ENCODE measurements at regions not wholly inside any gene's neighbourhood (a gene's known extent, or its start where the extent isn't known, plus 50 kb on each side); places are given as distances from the start of the nearest gene placed in this dataset.
A peak's percentile ranks its signal among the peaks of the same experiment; 100 is the strongest.

DNA sequence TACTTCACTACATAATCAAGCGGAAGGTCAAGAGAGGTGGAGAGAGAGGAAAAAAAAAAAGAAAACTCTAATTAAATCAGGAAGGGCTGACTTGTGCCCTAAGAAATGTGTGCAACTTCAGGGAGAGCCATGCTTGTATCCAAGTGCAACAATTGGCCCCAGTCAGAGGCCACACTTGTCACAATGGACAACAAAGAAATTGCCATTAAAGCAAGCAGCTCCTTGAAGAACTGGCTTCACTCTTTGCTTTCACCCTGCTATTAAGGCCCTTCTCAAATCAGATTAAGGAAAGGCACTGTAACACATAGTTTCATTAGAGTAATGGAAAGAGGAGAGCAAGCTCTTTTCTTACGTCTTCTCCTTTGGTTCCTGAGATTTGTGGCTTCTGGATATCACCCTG, 480.9 kb upstream of the WWC1 start:
- H3K36me3 ChIP-seq (ENCODE audit: control insufficient read depth, insufficient read depth, low read length): no peaks in the 10 kb centered on the region
- no peak overlapping the region for H3K27ac ChIP-seq (ENCODE audit: insufficient read depth, low read depth, low read length, poor library complexity, severe bottlenecking)
- H3K4me3 ChIP-seq (ENCODE audit: insufficient read depth, low read depth, low read length): no peak overlapping the region
- WGBS, 2 experiments: 78 to 79% methylated on average over 1 to 2 of the region's 2 CpGs
- no peaks in the 10 kb centered on the region for H3K9me3 ChIP-seq (ENCODE audit: control insufficient read depth, low read length)
- H3K4me1 ChIP-seq (ENCODE audit: control insufficient read depth, insufficient read depth, low read length): peaks cover 11% of the 10 kb centered on the region
- H3K27me3 ChIP-seq (ENCODE audit: control insufficient read depth, insufficient read depth, low read length, poor library complexity, severe bottlenecking): no peaks in the 10 kb centered on the region

DNA sequence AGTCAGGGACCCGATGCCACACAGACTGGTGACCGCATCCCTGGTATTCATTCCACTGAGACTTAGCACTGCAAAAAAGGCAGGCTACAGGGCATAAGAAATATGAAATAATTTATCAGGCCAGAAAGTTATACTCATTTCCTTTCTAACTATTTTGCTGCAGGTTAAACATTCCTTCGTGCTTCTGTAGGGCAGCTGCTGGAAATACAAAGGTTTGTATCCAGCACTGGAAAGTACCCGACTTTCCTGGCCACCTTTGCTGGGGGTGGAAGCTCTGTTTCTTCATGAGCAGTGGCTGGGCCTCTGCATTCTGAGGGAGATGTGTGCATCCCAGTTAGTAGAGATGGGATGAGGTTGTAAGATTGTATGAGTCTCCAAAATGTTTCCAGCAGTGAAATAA, 478.6 kb upstream of the WWC1 start:
- H3K27ac ChIP-seq (ENCODE audit: insufficient read depth, low read depth, low read length, poor library complexity, severe bottlenecking): no peak overlapping the region
- H3K9me3 ChIP-seq (ENCODE audit: control insufficient read depth, low read length): no peaks in the 10 kb centered on the region
- no peaks in the 10 kb centered on the region for H3K27me3 ChIP-seq (ENCODE audit: control insufficient read depth, insufficient read depth, low read length, poor library complexity, severe bottlenecking)
- peaks cover 11% of the 10 kb centered on the region for H3K4me1 ChIP-seq (ENCODE audit: control insufficient read depth, insufficient read depth, low read length)
- WGBS, 2 experiments: 91 to 95% methylated on average over 4 of the region's 4 CpGs
- no peaks in the 10 kb centered on the region for H3K36me3 ChIP-seq (ENCODE audit: control insufficient read depth, insufficient read depth, low read length)
- H3K4me3 ChIP-seq (ENCODE audit: insufficient read depth, low read depth, low read length): no peak overlapping the region

DNA sequence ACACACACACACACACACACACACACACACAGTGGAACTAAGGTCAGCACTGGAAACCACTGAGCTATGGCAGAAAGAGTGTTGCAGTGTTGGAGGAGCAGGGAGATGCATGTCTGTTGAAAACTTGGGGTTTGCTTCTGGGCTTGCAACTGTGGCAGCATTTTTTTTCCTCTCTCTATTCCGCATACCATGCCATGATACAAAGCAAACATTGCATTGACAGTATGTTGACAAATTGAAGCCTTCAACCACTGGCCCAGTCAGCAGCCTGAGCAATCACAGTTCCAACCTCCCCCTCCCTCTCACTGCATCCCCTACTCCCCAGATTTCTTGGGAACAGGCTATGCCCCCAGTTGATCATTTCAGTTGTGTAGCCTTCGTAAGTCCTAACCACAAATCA, 478.1 kb upstream of the WWC1 start:
- whole genome bisulfite sequencing, 2 experiments: 92 to 93% methylated on average over 2 of the region's 2 CpGs

DNA sequence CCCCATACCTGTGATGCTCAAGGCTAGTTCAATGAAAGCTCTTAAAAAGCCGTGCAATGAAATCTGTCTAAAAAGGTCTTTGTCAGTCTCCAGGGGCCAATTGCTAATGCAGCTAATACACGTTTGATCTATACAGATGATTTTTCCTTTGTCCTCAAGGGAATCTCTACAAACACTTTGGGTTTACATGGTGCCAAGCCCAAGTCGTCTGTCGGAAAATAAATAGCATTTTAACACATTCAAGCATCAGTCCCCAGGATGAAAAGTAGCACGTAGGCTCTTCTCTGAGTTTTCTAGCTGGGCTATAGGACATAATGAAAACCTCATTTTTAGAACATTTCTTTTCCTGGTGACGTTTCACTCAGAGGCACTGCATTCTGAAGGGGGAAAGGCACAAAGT, 477.4 kb upstream of the WWC1 start:
- Histone ChIP-seq H3K4me3 (ENCODE audit: insufficient read depth, low read depth, low read length) (no peak overlapping the region), H3K9me3 (ENCODE audit: control insufficient read depth, low read length) (no peaks in the 10 kb centered on the region), H3K27me3 (ENCODE audit: control insufficient read depth, insufficient read depth, low read length, poor library complexity, severe bottlenecking) (no peaks in the 10 kb centered on the region), H3K4me1 (ENCODE audit: control insufficient read depth, insufficient read depth, low read length) (peaks cover 11% of the 10 kb centered on the region), H3K36me3 (ENCODE audit: control insufficient read depth, insufficient read depth, low read length) (no peaks in the 10 kb centered on the region), H3K27ac (ENCODE audit: insufficient read depth, low read depth, low read length, poor library complexity, severe bottlenecking) (no peak overlapping the region)
- WGBS, 2 experiments: 93% methylated on average over 5 to 6 of the region's 6 CpGs

More for the DNA sequence above, 478.1 kb upstream of the WWC1 start:
- Histone ChIP-seq H3K4me1 (ENCODE audit: control insufficient read depth, insufficient read depth, low read length) (peaks cover 11% of the 10 kb centered on the region), H3K9me3 (ENCODE audit: control insufficient read depth, low read length) (no peaks in the 10 kb centered on the region), H3K4me3 (ENCODE audit: insufficient read depth, low read depth, low read length) (no peak overlapping the region), H3K27me3 (ENCODE audit: control insufficient read depth, insufficient read depth, low read length, poor library complexity, severe bottlenecking) (no peaks in the 10 kb centered on the region), H3K36me3 (ENCODE audit: control insufficient read depth, insufficient read depth, low read length) (no peaks in the 10 kb centered on the region), H3K27ac (ENCODE audit: insufficient read depth, low read depth, low read length, poor library complexity, severe bottlenecking) (no peak overlapping the region)

DNA sequence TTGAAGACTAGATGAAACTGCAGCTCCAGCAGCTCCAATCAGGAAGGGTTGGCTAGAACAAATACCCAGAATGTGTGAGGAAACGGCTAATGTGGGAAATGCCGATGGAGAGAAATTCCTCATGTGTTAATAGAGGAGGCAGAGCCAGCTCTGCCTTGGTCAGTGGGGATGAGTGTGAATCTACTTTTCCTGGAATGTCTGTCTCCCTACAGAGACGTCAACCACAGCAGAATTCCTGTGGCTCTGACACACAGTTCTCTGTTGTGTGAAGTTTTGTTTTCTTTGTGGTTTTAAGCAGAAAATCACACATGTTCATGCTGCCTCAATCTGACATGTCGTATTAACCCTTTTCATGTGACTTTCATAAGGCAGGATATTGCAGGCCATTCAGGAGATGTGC, 476.6 kb upstream of the WWC1 start:
- Histone ChIP-seq H3K36me3 (ENCODE audit: control insufficient read depth, insufficient read depth, low read length) (no peaks in the 10 kb centered on the region), H3K4me3 (ENCODE audit: insufficient read depth, low read depth, low read length) (no peak overlapping the region), H3K27ac (ENCODE audit: insufficient read depth, low read depth, low read length, poor library complexity, severe bottlenecking) (no peak overlapping the region), H3K27me3 (ENCODE audit: control insufficient read depth, insufficient read depth, low read length, poor library complexity, severe bottlenecking) (no peaks in the 10 kb centered on the region), H3K9me3 (ENCODE audit: control insufficient read depth, low read length) (no peaks in the 10 kb centered on the region), H3K4me1 (ENCODE audit: control insufficient read depth, insufficient read depth, low read length) (peaks cover 11% of the 10 kb centered on the region)
- WGBS, 2 experiments: 70 to 76% methylated on average over 4 of the region's 4 CpGs

DNA sequence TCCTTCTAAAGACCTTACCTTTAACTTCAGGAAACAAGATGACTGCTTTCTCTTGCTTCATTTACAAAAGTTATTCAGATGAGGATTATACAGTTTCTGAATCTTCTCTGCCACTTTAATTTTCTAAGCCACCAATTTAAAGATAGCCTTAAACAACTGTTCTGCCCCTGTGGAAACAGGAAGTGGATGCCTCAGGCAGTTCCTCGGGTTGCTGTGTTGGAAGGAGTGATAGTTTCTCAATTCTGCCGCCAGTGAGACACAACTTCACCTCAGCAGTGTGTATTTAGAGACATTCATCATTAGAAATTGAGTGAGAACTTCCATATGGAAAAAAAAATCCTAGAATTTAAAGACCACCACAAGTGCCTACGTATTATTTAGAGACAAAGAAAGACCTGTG, 475.1 kb upstream of the WWC1 start:
- H3K4me3 ChIP-seq (ENCODE audit: insufficient read depth, low read depth, low read length): no peak overlapping the region
- H3K9me3 ChIP-seq (ENCODE audit: control insufficient read depth, low read length): no peaks in the 10 kb centered on the region
- no peak overlapping the region for H3K27ac ChIP-seq (ENCODE audit: insufficient read depth, low read depth, low read length, poor library complexity, severe bottlenecking)
- no peaks in the 10 kb centered on the region for H3K27me3 ChIP-seq (ENCODE audit: control insufficient read depth, insufficient read depth, low read length, poor library complexity, severe bottlenecking)
- H3K4me1 ChIP-seq (ENCODE audit: control insufficient read depth, insufficient read depth, low read length): peaks cover 22% of the 10 kb centered on the region
- WGBS, 2 experiments: 84 to 86% methylated on average over 2 to 3 of the region's 3 CpGs
- no peaks in the 10 kb centered on the region for H3K36me3 ChIP-seq (ENCODE audit: control insufficient read depth, insufficient read depth, low read length)

DNA sequence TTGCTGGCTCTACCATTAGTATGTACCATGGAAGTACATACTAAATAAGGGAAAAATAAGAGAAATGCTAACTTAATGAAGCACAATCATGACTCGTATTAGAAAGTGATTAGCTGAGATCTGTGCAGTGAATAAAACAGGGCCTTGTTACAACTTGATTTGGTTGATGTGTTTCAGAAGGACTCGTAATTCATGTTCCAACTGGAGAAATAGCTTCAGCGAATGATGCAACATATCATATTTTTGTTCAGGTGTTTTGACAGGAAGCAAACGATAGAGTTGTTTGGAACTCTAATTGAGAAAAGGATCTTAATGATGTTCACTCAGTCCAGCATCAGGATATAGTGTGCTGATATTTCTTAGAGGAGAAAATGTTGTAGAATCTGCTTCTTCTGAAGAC, 474.6 kb upstream of the WWC1 start:
- H3K36me3 ChIP-seq (ENCODE audit: control insufficient read depth, insufficient read depth, low read length): no peaks in the 10 kb centered on the region
- no peaks in the 10 kb centered on the region for H3K27me3 ChIP-seq (ENCODE audit: control insufficient read depth, insufficient read depth, low read length, poor library complexity, severe bottlenecking)
- H3K9me3 ChIP-seq (ENCODE audit: control insufficient read depth, low read length): no peaks in the 10 kb centered on the region
- H3K27ac ChIP-seq (ENCODE audit: insufficient read depth, low read depth, low read length, poor library complexity, severe bottlenecking): no peak overlapping the region
- peaks cover 25% of the 10 kb centered on the region for H3K4me1 ChIP-seq (ENCODE audit: control insufficient read depth, insufficient read depth, low read length)
- WGBS, 2 experiments: 95 to 97% methylated on average over 4 of the region's 4 CpGs
- no peak overlapping the region for H3K4me3 ChIP-seq (ENCODE audit: insufficient read depth, low read depth, low read length)

DNA sequence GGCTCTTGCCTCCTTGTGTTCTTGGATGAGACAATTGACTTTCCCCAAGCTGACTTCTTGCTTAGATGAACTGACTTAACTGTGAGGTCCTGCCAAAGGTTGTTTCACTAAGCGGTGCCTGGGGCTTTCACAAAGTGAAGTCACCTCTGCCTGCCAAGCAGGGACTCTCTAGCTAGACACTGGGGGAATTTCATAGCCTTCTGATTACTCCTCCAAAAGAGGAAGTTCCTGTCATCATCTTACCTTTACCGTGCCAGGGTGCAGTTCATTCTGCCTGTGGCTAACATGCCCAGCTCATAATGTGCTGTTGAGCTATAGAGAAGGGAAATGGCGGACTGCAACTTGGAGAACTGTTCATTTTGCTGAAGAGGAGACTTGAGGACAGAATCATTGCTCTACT, 472.0 kb upstream of the WWC1 start:
- no peaks in the 10 kb centered on the region for H3K9me3 ChIP-seq (ENCODE audit: control insufficient read depth, low read length)
- no peaks in the 10 kb centered on the region for H3K36me3 ChIP-seq (ENCODE audit: control insufficient read depth, insufficient read depth, low read length)
- no peak overlapping the region for H3K4me3 ChIP-seq (ENCODE audit: insufficient read depth, low read depth, low read length)
- no peaks in the 10 kb centered on the region for H3K27me3 ChIP-seq (ENCODE audit: control insufficient read depth, insufficient read depth, low read length, poor library complexity, severe bottlenecking)
- 96% methylated on average over 3 of the region's 3 CpGs for WGBS, 2 experiments
- H3K4me1 ChIP-seq (ENCODE audit: control insufficient read depth, insufficient read depth, low read length): peaks cover 18% of the 10 kb centered on the region
- no peak overlapping the region for H3K27ac ChIP-seq (ENCODE audit: insufficient read depth, low read depth, low read length, poor library complexity, severe bottlenecking)

DNA sequence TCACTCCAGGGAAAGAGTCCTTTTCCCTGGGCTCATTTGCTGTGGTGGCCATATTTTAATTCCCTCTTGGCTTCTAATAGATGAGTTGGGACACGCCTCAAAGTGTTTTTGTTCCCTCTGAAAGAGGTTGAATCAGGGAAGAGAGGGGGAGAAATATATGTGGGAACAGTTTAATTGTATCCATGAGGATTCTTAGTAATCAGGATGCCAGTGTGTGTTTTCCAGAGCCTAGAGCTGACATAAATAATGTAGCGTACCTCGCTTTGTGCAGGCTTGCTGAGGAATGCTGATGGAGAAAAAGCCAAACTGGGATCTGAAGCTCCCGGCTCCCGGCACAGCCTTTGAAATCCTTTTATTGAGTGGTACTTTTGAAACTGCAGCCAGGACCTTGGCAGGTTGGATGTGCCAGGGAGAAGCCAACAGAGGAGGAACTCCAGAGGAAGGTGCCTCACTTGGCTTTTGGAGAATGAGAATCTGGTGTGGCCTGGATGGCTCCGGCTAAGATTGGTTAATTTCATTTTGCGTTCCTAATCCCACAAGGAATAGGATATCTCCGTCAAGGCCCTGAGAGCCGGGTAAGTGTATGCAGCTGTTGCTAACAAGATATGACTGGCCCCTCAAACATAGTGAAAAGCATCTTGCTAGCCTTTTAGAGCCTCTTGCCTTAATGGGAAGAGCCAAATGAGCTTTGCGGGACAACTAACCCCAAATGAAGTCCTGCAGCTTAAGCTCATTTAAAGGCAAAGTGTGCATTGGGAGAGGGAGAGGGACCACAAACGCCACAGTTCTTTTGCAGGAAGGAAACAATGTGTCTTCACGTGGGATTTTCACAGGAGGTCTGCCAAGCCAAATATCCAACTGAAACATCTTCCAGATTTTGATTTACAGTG, 471.1 kb upstream of the WWC1 start:
- Histone ChIP-seq H3K27me3 (ENCODE audit: control insufficient read depth, insufficient read depth, low read length, poor library complexity, severe bottlenecking) (no peaks in the 10 kb centered on the region), H3K9me3 (ENCODE audit: control insufficient read depth, low read length) (no peaks in the 10 kb centered on the region), H3K4me1 (ENCODE audit: control insufficient read depth, insufficient read depth, low read length) (peaks cover 18% of the 10 kb centered on the region), H3K27ac (ENCODE audit: insufficient read depth, low read depth, low read length, poor library complexity, severe bottlenecking) (peak overlapping the region; percentile 20), H3K36me3 (ENCODE audit: control insufficient read depth, insufficient read depth, low read length) (no peaks in the 10 kb centered on the region), H3K4me3 (ENCODE audit: insufficient read depth, low read depth, low read length) (no peak overlapping the region)
- WGBS, 2 experiments: 81 to 82% methylated on average over 12 of the region's 12 CpGs

DNA sequence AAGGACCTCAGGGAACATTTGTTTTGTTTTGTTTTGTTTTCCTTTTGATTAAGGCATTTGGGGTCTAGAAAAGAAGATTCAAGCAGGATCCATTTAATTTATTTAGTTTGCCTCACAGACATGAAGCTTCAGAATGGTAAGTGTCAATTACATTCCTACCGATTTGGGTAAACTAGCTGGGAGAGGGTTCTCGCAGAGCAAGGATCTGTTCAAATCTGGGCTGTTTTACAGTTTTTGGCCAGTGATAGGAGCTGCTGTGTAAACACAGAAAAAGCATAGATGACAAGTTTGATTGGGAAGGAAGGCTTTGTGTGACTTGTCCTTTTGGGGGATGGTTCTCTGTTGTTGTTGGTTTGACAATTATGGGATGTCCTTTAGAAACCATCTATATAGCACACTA, 470.3 kb upstream of the WWC1 start:
- Histone ChIP-seq H3K27ac (ENCODE audit: insufficient read depth, low read depth, low read length, poor library complexity, severe bottlenecking) (peak overlapping the region; percentile 20), H3K36me3 (ENCODE audit: control insufficient read depth, insufficient read depth, low read length) (no peaks in the 10 kb centered on the region)
- WGBS, 2 experiments: 76 to 86% methylated on average over 2 of the region's 2 CpGs

More for the DNA sequence above, 470.3 kb upstream of the WWC1 start:
- no peaks in the 10 kb centered on the region for H3K9me3 ChIP-seq (ENCODE audit: control insufficient read depth, low read length)
- H3K4me1 ChIP-seq (ENCODE audit: control insufficient read depth, insufficient read depth, low read length): peaks cover 18% of the 10 kb centered on the region
- H3K27me3 ChIP-seq (ENCODE audit: control insufficient read depth, insufficient read depth, low read length, poor library complexity, severe bottlenecking): no peaks in the 10 kb centered on the region
- no peak overlapping the region for H3K4me3 ChIP-seq (ENCODE audit: insufficient read depth, low read depth, low read length)

Measured in ectodermal cell (in vitro differentiated cells).